ENCODE measurements at regions not wholly inside any gene's neighbourhood (a gene's known extent, or its start where the extent isn't known, plus 50 kb on each side); places are given as distances from the start of the nearest gene placed in this dataset.

DNA sequence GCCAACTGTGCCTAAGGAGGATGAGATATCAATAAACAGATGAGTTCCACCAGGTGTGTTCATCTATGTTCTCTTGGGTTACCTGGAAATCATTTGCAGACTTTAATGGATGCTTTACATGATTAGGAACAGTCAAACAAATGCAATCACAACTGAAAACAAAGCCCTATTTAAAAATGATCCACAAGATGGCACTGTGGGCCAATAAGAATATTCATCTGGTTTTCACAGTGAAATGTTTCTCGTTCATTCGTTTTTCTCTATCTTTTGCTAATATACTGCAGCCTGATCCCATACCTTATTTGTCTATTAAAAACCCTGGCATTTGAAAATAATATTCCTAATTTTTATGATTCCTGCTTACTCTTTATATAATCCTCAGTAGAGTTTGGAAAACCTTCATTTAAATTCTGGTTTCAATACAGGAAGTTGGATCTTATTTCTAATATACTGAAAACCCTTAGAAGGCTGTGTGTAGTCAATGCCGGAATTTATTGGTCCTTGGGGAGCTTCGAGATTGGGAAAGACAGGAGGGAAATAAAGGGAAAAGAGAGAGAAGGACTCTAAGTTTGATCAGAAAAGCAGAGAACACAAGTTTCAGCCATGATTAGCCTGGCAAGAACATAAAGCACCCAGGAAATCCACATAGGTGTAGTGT is 63.8 kb upstream of the TAPT1 start:
- Mint-ChIP-seq H3K4me1 (ENCODE audit: low read depth) (peaks cover 27% of the 10 kb centered on the region), H3K4me3 (peak overlapping the region; percentile 62), H3K27me3 (ENCODE audit: insufficient read depth) (peaks cover 6% of the 10 kb centered on the region), H3K27ac (no peak overlapping the region), H3K9me3 (peaks cover 2% of the 10 kb centered on the region), H3K36me3 (ENCODE audit: low read depth) (peaks cover 2% of the 10 kb centered on the region)
- peak; percentile 34 for DNase-seq
- TF ChIP-seq, protein P1, sequence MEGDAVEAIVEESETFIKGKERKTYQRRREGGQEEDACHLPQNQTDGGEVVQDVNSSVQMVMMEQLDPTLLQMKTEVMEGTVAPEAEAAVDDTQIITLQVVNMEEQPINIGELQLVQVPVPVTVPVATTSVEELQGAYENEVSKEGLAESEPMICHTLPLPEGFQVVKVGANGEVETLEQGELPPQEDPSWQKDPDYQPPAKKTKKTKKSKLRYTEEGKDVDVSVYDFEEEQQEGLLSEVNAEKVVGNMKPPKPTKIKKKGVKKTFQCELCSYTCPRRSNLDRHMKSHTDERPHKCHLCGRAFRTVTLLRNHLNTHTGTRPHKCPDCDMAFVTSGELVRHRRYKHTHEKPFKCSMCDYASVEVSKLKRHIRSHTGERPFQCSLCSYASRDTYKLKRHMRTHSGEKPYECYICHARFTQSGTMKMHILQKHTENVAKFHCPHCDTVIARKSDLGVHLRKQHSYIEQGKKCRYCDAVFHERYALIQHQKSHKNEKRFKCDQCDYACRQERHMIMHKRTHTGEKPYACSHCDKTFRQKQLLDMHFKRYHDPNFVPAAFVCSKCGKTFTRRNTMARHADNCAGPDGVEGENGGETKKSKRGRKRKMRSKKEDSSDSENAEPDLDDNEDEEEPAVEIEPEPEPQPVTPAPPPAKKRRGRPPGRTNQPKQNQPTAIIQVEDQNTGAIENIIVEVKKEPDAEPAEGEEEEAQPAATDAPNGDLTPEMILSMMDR (IDR thresholded peaks at IDR 0.05): peak; percentile 86

DNA sequence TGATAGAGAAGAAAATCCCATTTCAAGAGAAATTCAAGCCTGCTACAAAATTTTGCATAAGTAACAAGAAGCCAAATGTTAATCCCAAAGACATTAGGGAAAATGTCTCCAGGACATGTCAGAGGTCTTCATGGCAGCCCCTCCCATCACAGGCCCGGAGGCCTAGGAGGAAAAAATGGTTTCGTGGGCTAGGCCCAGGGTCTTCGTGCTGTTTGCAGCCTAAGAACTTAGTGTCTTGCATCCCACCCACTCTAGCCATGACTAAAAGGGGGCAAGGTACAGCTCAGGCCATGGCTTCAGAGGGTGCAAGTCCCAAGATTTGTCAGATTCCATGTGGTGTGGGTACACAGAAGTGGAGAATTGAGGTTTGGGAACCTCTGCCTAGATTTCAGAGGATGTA is 57.8 kb upstream of the TAPT1 start:
- peaks cover 19% of the 10 kb centered on the region for H3K9me3 Mint-ChIP-seq
- peaks cover 19% of the 10 kb centered on the region for H3K36me3 Mint-ChIP-seq (ENCODE audit: low read depth)
- no peak overlapping the region for H3K27ac Mint-ChIP-seq
- H3K4me3 Mint-ChIP-seq: no peak overlapping the region
- DNase-seq: no peak
- peaks cover 5% of the 10 kb centered on the region for H3K4me1 Mint-ChIP-seq (ENCODE audit: low read depth)
- peaks cover 26% of the 10 kb centered on the region for H3K27me3 Mint-ChIP-seq (ENCODE audit: insufficient read depth)
- TF ChIP-seq, protein P1 (IDR thresholded peaks at IDR 0.05): no peak

DNA sequence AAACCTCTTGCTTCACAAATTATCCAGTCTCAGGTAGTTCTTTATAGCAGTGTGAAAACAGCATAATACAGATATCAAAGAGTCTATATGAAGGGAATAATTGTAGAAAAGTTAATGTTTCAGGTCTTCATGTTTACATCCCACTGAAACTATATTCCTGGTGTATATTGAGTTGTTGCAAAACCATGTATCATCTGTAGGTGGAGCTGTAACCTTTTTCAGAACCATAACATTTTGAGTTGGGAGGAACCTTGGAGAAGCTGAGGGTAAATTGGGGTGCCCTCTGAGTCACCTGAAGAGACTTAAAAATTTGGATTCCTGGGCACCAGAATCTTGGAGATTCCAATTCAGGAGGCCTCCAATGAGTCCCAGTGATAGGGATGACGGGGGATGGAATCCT is 51.9 kb upstream of the TAPT1 start:
- Mint-ChIP-seq H3K9me3 (peaks cover 15% of the 10 kb centered on the region), H3K27ac (no peak overlapping the region), H3K4me1 (ENCODE audit: low read depth) (no peaks in the 10 kb centered on the region), H3K36me3 (ENCODE audit: low read depth) (peaks cover 10% of the 10 kb centered on the region), H3K4me3 (no peak overlapping the region), H3K27me3 (ENCODE audit: insufficient read depth) (peaks cover 19% of the 10 kb centered on the region)
- TF ChIP-seq, protein P1 (IDR thresholded peaks at IDR 0.05): peak; percentile 79
- no peak for DNase-seq
